Endothelial cell of umbilical vein (primary cell): ENCODE measurements at regions not wholly inside any gene's neighbourhood (a gene's known extent, or its start where the extent isn't known, plus 50 kb on each side); places are given as distances from the start of the nearest gene placed in this dataset.

Experiments
- BruUV-seq: library from RNA; stranded (reverse); fragments of 400-500 nt; replicated peaks from 2 replicates; lab custom pipeline; 2021; lab: Mats Ljungman, UMichigan
- CTCF ChIA-PET: fragments of 300-600, 350-600 bp; sonication (Branson Sonifier 250); formaldehyde crosslinking; loops from one replicate; lab custom pipeline; 2021; ENCODE audit warnings: antibody characterized with exemption, inconsistent platforms; lab: Charles Lee
- POLR2A ChIA-PET: fragments of 300-600, 350-600 bp; sonication (Branson Sonifier 250); formaldehyde crosslinking; loops from one replicate; lab custom pipeline; 2021; ENCODE audit warnings: antibody characterized with exemption, inconsistent platforms; lab: Charles Lee
- DNase-seq: peaks from one replicate; pipeline ENCODE4 v3.0.0-alpha.2; 2011; ENCODE audit warnings: low read depth, low spot score
- FAIRE-seq: peaks from 2 replicates; lab custom pipeline; 2011; peaks lifted over from hg19 to GRCh38; lab: Jason Lieb, UNC
- H2AFZ ChIP-seq: 2 replicates; pipeline ENCODE4 v1.6.0; 2012; ENCODE audit warnings: low read depth, low read length, control low read depth, inconsistent platforms
- H3K27ac ChIP-seq: 2 replicates; pipeline ENCODE4 v1.5.1; 2011; ENCODE audit warnings: low read depth, mild to moderate bottlenecking, control low read depth, low read length, moderate library complexity; ENCODE audit not compliant: insufficient read depth
- H3K27me3 ChIP-seq, 2 experiments: 2 replicates each; pipeline versions ENCODE4 v1.6.0 to v1.6.1; 2011; ENCODE audit warnings: low read length in 2 of 2, mixed read lengths in 1 of 2; ENCODE audit not compliant: control insufficient read depth in 2 of 2, insufficient read depth in 2 of 2
- H3K36me3 ChIP-seq, 2 experiments: 2 replicates in 1 of 2; 3 replicates in 1 of 2; pipeline ENCODE4 v1.5.1; 2011; ENCODE audit warnings: low read length in 2 of 2, mild to moderate bottlenecking in 1 of 2, moderate library complexity in 1 of 2; ENCODE audit not compliant: control insufficient read depth in 2 of 2, insufficient read depth in 2 of 2; ENCODE audit errors: extremely low read depth in 1 of 2
- H3K4me1 ChIP-seq: 3 replicates; pipeline ENCODE4 v1.5.1; 2011; ENCODE audit warnings: mild to moderate bottlenecking, low read length; ENCODE audit not compliant: control insufficient read depth, insufficient read depth; ENCODE audit errors: extremely low read depth
- H3K4me2 ChIP-seq: 2 replicates; pipeline ENCODE4 v1.6.1; 2011; ENCODE audit warnings: low read length, control low read depth, mixed read lengths; ENCODE audit not compliant: insufficient read depth
- H3K4me3 ChIP-seq, 3 experiments: fragments of 200-600 bp in 1 of 3; sonication (generic), shearing (Covaris generic) in 1 of 3; replicated peaks in 1 of 3; 2 replicates each; pipeline ENCODE4 v1.5.1; 2011 to 2016; ENCODE audit warnings: control low read depth in 3 of 3, low read length in 3 of 3, mild to moderate bottlenecking in 2 of 3, inconsistent platforms in 1 of 3, low read depth in 1 of 3, moderate library complexity in 1 of 3; ENCODE audit not compliant: insufficient read depth in 1 of 3
- H3K79me2 ChIP-seq: 2 replicates; pipeline ENCODE4 v1.6.0; 2012; ENCODE audit warnings: low read length, inconsistent platforms; ENCODE audit not compliant: control insufficient read depth, insufficient read depth
- H3K9ac ChIP-seq: replicated peaks from 2 replicates; pipeline ENCODE3; 2011; ENCODE audit warnings: low read length, control low read depth; ENCODE audit not compliant: insufficient read depth; ENCODE audit errors: extremely low read depth
- H3K9me1 ChIP-seq: replicated peaks from 3 replicates; pipeline ENCODE4 v1.6.0; 2011; ENCODE audit warnings: mild to moderate bottlenecking, low read length; ENCODE audit not compliant: control insufficient read depth, insufficient read depth; ENCODE audit errors: extremely low read depth
- H3K9me3 ChIP-seq: replicated peaks from 2 replicates; pipeline ENCODE4 v1.5.1; 2012; ENCODE audit warnings: low read length, inconsistent platforms; ENCODE audit not compliant: control insufficient read depth, insufficient read depth
- H4K20me1 ChIP-seq: replicated peaks from 2 replicates; pipeline ENCODE3; 2011; ENCODE audit warnings: mild to moderate bottlenecking, low read length; ENCODE audit not compliant: control insufficient read depth, insufficient read depth; ENCODE audit errors: extremely low read depth
- EZH2 ChIP-seq: IDR thresholded peaks from 2 replicates; pipeline ENCODE4 v1.6.1; 2012; ENCODE audit warnings: borderline replicate concordance, low read depth, mild to moderate bottlenecking, moderate library complexity, low read length, inconsistent platforms; ENCODE audit not compliant: severe bottlenecking
- FOS ChIP-seq: IDR thresholded peaks from 2 replicates; pipeline ENCODE4 v1.6.1; 2011; ENCODE audit warnings: mild to moderate bottlenecking, low read length, moderate library complexity, borderline replicate concordance; ENCODE audit not compliant: insufficient read depth
- GATA2 ChIP-seq: IDR thresholded peaks from 2 replicates; pipeline ENCODE4 v1.7.0; 2011; ENCODE audit warnings: low read depth, mild to moderate bottlenecking, moderate library complexity, mixed read lengths, low read length; ENCODE audit not compliant: insufficient read length, insufficient read depth
- JUN ChIP-seq: IDR thresholded peaks from 2 replicates; pipeline ENCODE4 v1.6.1; 2011; ENCODE audit warnings: borderline replicate concordance, low read depth; ENCODE audit not compliant: insufficient read length, insufficient read depth
- MYC ChIP-seq: IDR thresholded peaks from one replicate; pipeline ENCODE4 v1.6.1; 2011; ENCODE audit warnings: mild to moderate bottlenecking, low read depth, low read length
- POLR2A ChIP-seq: IDR thresholded peaks from 2 replicates; pipeline ENCODE4 v1.6.1; 2012; ENCODE audit warnings: low read depth, mild to moderate bottlenecking, control low read depth, low read length
- dilution Hi-C: fragments of 300-500 bp; cut with MboI; formaldehyde crosslinking; loops from one replicate; pipeline ENCODE4 v1.15.0; 2019; ENCODE audit warnings: low sequenced_read_pairs; ENCODE audit not compliant: extremely low pct_ligation_motif_present
- intact Hi-C: fragments of 100-400 bp; cut with micrococcal nuclease; formaldehyde crosslinking; loops from one replicate; pipeline ENCODE4 v1.10.0; 2022
- TF ChIP-seq, protein P1 (sequence below), 2 donors: IDR thresholded peaks; 1 replicate in 1 of 2; 2 replicates in 1 of 2; pipeline ENCODE4 v1.5.1; 2011; ENCODE audit warnings: low read length in 2 of 2, mild to moderate bottlenecking in 2 of 2, moderate library complexity in 2 of 2, control low read depth in 1 of 2, inconsistent platforms in 1 of 2, low read depth in 1 of 2; ENCODE audit not compliant: insufficient read depth in 1 of 2; ENCODE audit errors: extremely low read depth in 1 of 2
- TF ChIP-seq, protein P2 (sequence below): IDR thresholded peaks from 2 replicates; pipeline ENCODE4 v1.6.1; 2011; ENCODE audit not compliant: insufficient read depth, insufficient read length

DNA sequence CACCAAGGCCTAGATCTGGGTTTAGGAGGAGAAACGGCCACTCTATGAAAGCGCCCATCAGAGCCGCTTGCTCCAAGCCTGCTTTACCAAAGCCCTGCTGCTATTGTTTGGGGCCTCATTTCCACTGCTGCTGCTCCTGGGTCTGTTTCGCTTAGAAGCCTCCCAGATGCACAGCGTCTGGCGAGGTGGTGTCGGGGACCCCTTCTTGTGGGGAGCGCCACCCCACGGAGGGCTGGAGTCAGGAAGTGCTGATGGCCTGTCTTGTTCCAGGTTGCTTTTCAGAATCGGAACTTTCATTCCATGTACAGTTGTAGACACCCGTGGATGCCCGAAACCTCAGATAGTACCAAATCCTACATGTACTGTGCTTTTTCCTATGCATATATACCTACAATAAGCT lies 204.9 kb upstream of the TWIST2 start:
- H3K4me2 ChIP-seq = no peak overlapping the region
- dilution Hi-C loops = no loop called here
- intact Hi-C loops = no loop called here
- TF ChIP-seq FOS = no peak
- TF ChIP-seq JUN = no peak
- no peak for TF ChIP-seq EZH2
- TF ChIP-seq POLR2A = no peak
- no peak for TF ChIP-seq MYC
- no peak for TF ChIP-seq GATA2
- TF ChIP-seq, protein P1, sequence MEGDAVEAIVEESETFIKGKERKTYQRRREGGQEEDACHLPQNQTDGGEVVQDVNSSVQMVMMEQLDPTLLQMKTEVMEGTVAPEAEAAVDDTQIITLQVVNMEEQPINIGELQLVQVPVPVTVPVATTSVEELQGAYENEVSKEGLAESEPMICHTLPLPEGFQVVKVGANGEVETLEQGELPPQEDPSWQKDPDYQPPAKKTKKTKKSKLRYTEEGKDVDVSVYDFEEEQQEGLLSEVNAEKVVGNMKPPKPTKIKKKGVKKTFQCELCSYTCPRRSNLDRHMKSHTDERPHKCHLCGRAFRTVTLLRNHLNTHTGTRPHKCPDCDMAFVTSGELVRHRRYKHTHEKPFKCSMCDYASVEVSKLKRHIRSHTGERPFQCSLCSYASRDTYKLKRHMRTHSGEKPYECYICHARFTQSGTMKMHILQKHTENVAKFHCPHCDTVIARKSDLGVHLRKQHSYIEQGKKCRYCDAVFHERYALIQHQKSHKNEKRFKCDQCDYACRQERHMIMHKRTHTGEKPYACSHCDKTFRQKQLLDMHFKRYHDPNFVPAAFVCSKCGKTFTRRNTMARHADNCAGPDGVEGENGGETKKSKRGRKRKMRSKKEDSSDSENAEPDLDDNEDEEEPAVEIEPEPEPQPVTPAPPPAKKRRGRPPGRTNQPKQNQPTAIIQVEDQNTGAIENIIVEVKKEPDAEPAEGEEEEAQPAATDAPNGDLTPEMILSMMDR (IDR thresholded peaks at IDR 0.05; ENCODE audit: extremely low read depth in 1 of 2, insufficient read depth in 1 of 2, low read depth in 1 of 2, low read length in 2 of 2) = no peak
- TF ChIP-seq, protein P2, sequence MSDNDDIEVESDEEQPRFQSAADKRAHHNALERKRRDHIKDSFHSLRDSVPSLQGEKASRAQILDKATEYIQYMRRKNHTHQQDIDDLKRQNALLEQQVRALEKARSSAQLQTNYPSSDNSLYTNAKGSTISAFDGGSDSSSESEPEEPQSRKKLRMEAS = no peak
- no peak overlapping the region for H3K4me3 ChIP-seq
- no peaks in the 10 kb centered on the region for H3K79me2 ChIP-seq
- no peaks in the 10 kb centered on the region for H3K36me3 ChIP-seq
- H3K9me1 ChIP-seq = no peaks in the 10 kb centered on the region
- no peaks in the 10 kb centered on the region for H3K27me3 ChIP-seq
- POLR2A ChIA-PET = no interaction called here
- H3K27ac ChIP-seq = no peak overlapping the region
- CTCF ChIA-PET = no interaction called here
- no peaks in the 10 kb centered on the region for H3K9me3 ChIP-seq
- no peak overlapping the region for H2AFZ ChIP-seq
- no TSS peak for BruUV-seq
- no peaks in the 10 kb centered on the region for H4K20me1 ChIP-seq
- H3K9ac ChIP-seq = no peak overlapping the region
- FAIRE-seq = no peak
- H3K4me1 ChIP-seq = peaks cover 18% of the 10 kb centered on the region
- DNase-seq = no peak
